Breast epithelium (tissue), 4 donors: ENCODE measurements at regions not wholly inside any gene's neighbourhood (a gene's known extent, or its start where the extent isn't known, plus 50 kb on each side); places are given as distances from the start of the nearest gene placed in this dataset.
A peak's percentile ranks its signal among the peaks of the same experiment; 100 is the strongest.

Source experiments
- DNase-seq, 2 donors: peaks; one replicate each; pipeline ENCODE4 v3.0.0-alpha.2; 2019; ENCODE audit warnings: low spot score in 2 of 2
- H3K27ac ChIP-seq, 2 donors: fragments of 200-600 bp; sonication (generic) in 1 of 2; one replicate each; pipeline ENCODE4 v1.5.1; 2016 to 2019; ENCODE audit warnings: mild to moderate bottlenecking in 1 of 2
- H3K27me3 ChIP-seq, 2 donors: fragments of 200-600 bp; sonication (generic) in 1 of 2; one replicate each; pipeline versions ENCODE4 v1.5.1 to v1.6.0; 2017 to 2019; ENCODE audit warnings: control low read depth in 1 of 2, mild to moderate bottlenecking in 1 of 2
- H3K36me3 ChIP-seq: fragments of 200-600 bp; one replicate; pipeline ENCODE4 v1.5.1; 2019
- H3K4me1 ChIP-seq, 2 donors: fragments of 200-600 bp; sonication (generic); one replicate each; pipeline ENCODE4 v1.5.1; 2016 to 2019; ENCODE audit warnings: control low read depth in 1 of 2
- H3K4me3 ChIP-seq, 3 donors: fragments of 200-600 bp; sonication (generic); 1 replicate in 2 of 3; 2 replicates in 1 of 3; pipeline ENCODE4 v1.5.1; 2016 to 2019; ENCODE audit warnings: mild to moderate bottlenecking in 3 of 3, moderate library complexity in 2 of 3
- H3K9me3 ChIP-seq, 2 donors: fragments of 200-600 bp; sonication (generic) in 1 of 2; one replicate each; pipeline ENCODE4 v1.5.1; 2016 to 2019; ENCODE audit warnings: control low read depth in 1 of 2
- CTCF ChIP-seq, 3 donors: fragments of 450-650 bp; IDR thresholded peaks; one replicate each; pipeline ENCODE4 v1.5.1; 2016 to 2017; ENCODE audit warnings: antibody characterized with exemption in 3 of 3, mild to moderate bottlenecking in 3 of 3, moderate library complexity in 3 of 3
- POLR2A ChIP-seq: fragments of 450-650 bp; IDR thresholded peaks from one replicate; pipeline ENCODE4 v1.6.1; 2016; ENCODE audit warnings: antibody characterized with exemption, mild to moderate bottlenecking, moderate library complexity
- POLR2AphosphoS5 ChIP-seq, 3 donors: sonication (generic); formaldehyde crosslinking; IDR thresholded peaks; one replicate each; pipeline ENCODE4 v1.6.1; 2017; ENCODE audit warnings: antibody characterized with exemption in 3 of 3
- intact Hi-C: fragments of 100-400 bp; cut with DNase I; formaldehyde crosslinking; loops from one replicate; pipeline ENCODE4 v1.15.1; 2023; ENCODE audit warnings: low total_unique reads

- intact Hi-C loops = no loop called here
- H3K27ac ChIP-seq = no peak overlapping the region
- H3K27me3 ChIP-seq = no peaks in the 10 kb centered on the region
- H3K4me3 ChIP-seq = no peak overlapping the region
- no peaks in the 10 kb centered on the region for H3K9me3 ChIP-seq
- H3K36me3 ChIP-seq = no peaks in the 10 kb centered on the region
- DNase-seq = no peak
- no peaks in the 10 kb centered on the region for H3K4me1 ChIP-seq
- TF ChIP-seq POLR2AphosphoS5 (IDR thresholded peaks at IDR 0.05) (no peak), CTCF (IDR thresholded peaks at IDR 0.05) (no peak)
Observed at GRCh38 chr13:20348645-20349408, 116.7 kb upstream of the GJB6 start.

- Histone ChIP-seq H3K27ac (no peak overlapping the region), H3K36me3 (no peaks in the 10 kb centered on the region), H3K27me3 (no peaks in the 10 kb centered on the region), H3K4me3 (no peak overlapping the region), H3K4me1 (no peaks in the 10 kb centered on the region), H3K9me3 (no peaks in the 10 kb centered on the region)
- DNase-seq = no peak
- TF ChIP-seq CTCF (IDR thresholded peaks at IDR 0.05) = no peak
- TF ChIP-seq POLR2AphosphoS5 (IDR thresholded peaks at IDR 0.05) = no peak
- intact Hi-C loops = no loop called here
Observed at GRCh38 chr13:20348018-20348417, 115.9 kb upstream of the GJB6 start.

- intact Hi-C loops = no loop called here
- TF ChIP-seq POLR2AphosphoS5 (IDR thresholded peaks at IDR 0.05) (no peak), POLR2A (no peak), CTCF (IDR thresholded peaks at IDR 0.05) (no peak)
- H3K9me3 ChIP-seq = no peaks in the 10 kb centered on the region
- no peaks in the 10 kb centered on the region for H3K27me3 ChIP-seq
- no peaks in the 10 kb centered on the region for H3K36me3 ChIP-seq
- H3K27ac ChIP-seq = no peak overlapping the region
- H3K4me3 ChIP-seq = no peak overlapping the region
- H3K4me1 ChIP-seq = no peaks in the 10 kb centered on the region
- DNase-seq = no peak
Observed at GRCh38 chr13:20344836-20345490, 112.8 kb upstream of the GJB6 start.

GRCh38 chr13:20342311-20342710, 110.2 kb upstream of the GJB6 start:
- intact Hi-C loops = no loop called here
- DNase-seq = no peak
- Histone ChIP-seq H3K27me3 (no peaks in the 10 kb centered on the region), H3K4me3 (no peak overlapping the region), H3K4me1 (no peaks in the 10 kb centered on the region), H3K27ac (no peak overlapping the region), H3K9me3 (no peaks in the 10 kb centered on the region), H3K36me3 (no peaks in the 10 kb centered on the region)
- TF ChIP-seq POLR2A (no peak), CTCF (IDR thresholded peaks at IDR 0.05) (no peak), POLR2AphosphoS5 (IDR thresholded peaks at IDR 0.05) (no peak)

- Histone ChIP-seq H3K4me3 (peak overlapping the region in 2 of 3 donors; percentile 9 to 51), H3K27me3 (no peaks in the 10 kb centered on the region), H3K4me1 (no peaks in the 10 kb centered on the region), H3K27ac (peak overlapping the region in 1 of 2 donors; percentile 38), H3K9me3 (no peaks in the 10 kb centered on the region), H3K36me3 (no peaks in the 10 kb centered on the region)
- TF ChIP-seq POLR2AphosphoS5 (IDR thresholded peaks at IDR 0.05) (peak in 1 of 3 donors; percentile 65), CTCF (IDR thresholded peaks at IDR 0.05) (no peak)
- no peak for DNase-seq
- intact Hi-C loops = no loop called here
Observed at GRCh38 chr13:20340759-20341171, 108.6 kb upstream of the GJB6 start.
